IMR-90 (cell line): ENCODE measurements at regions not wholly inside any gene's neighbourhood (a gene's known extent, or its start where the extent isn't known, plus 50 kb on each side); places are given as distances from the start of the nearest gene placed in this dataset.

ENCODE experiments used
- ATAC-seq: fragments of 200-7000 bp; cut with Tn5 transposase; 2 replicates; pipeline ENCODE4 v1.9.1; 2020; ENCODE audit warnings: low read depth, mild to moderate bottlenecking, moderate library complexity
- BruUV-seq: library from RNA; stranded (reverse); fragments of 400-500 nt; replicated peaks from 2 replicates; lab custom pipeline; 2021; lab: Mats Ljungman, UMichigan
- CTCF ChIA-PET: fragments of 300-600 bp; formaldehyde crosslinking; extraction: SDS; loops from one replicate; lab custom pipeline; 2021; ENCODE audit warnings: antibody characterized with exemption; lab: Yijun Ruan, JAX
- POLR2A ChIA-PET: fragments of 300-600 bp; sonication (Branson Sonifier 250); formaldehyde crosslinking; loops from one replicate; lab custom pipeline; 2022; ENCODE audit warnings: antibody characterized with exemption; ENCODE audit not compliant: unreplicated experiment; lab: Charles Lee
- DNase-seq: peaks from one replicate; pipeline ENCODE4 v3.0.0; 2013
- H2AFZ ChIP-seq: replicated peaks from 2 replicates; pipeline ENCODE3; 2013; ENCODE audit warnings: low read length, mild to moderate bottlenecking; ENCODE audit not compliant: poor library complexity
- H2AK5ac ChIP-seq: 2 replicates; pipeline ENCODE4 v1.6.1; 2013; ENCODE audit warnings: low read depth, low read length, inconsistent platforms
- H2AK9ac ChIP-seq: replicated peaks from 2 replicates; pipeline ENCODE3; 2013; ENCODE audit warnings: mild to moderate bottlenecking, low read depth, low read length, moderate library complexity; ENCODE audit not compliant: poor library complexity
- H2BK120ac ChIP-seq: 2 replicates; pipeline ENCODE4 v1.6.1; 2013; ENCODE audit warnings: low read depth, low read length, inconsistent platforms
- H2BK15ac ChIP-seq: 3 replicates; pipeline ENCODE4 v1.6.1; 2013; ENCODE audit warnings: low read depth, low read length, inconsistent platforms
- H2BK20ac ChIP-seq: 2 replicates; pipeline ENCODE4 v1.6.1; 2013; ENCODE audit warnings: low read depth, mild to moderate bottlenecking, inconsistent platforms, low read length, moderate library complexity
- H2BK5ac ChIP-seq: 2 replicates; pipeline ENCODE4 v1.6.1; 2013; ENCODE audit warnings: mild to moderate bottlenecking, low read depth, low read length, inconsistent platforms; ENCODE audit not compliant: poor library complexity, severe bottlenecking
- H3K14ac ChIP-seq: replicated peaks from 2 replicates; pipeline ENCODE4 v1.6.1; 2013; ENCODE audit warnings: low read depth, low read length, inconsistent platforms
- H3K18ac ChIP-seq: 2 replicates; pipeline ENCODE4 v1.6.1; 2013; ENCODE audit warnings: low read depth, low read length, control low read depth
- H3K23ac ChIP-seq: 2 replicates; pipeline ENCODE4 v1.6.1; 2013; ENCODE audit warnings: low read depth, low read length, inconsistent platforms
- H3K27ac ChIP-seq: 2 replicates; pipeline ENCODE4 v1.5.1; 2013; ENCODE audit warnings: mild to moderate bottlenecking, control low read depth, low read length; ENCODE audit not compliant: insufficient read depth
- H3K27me3 ChIP-seq: 2 replicates; pipeline ENCODE4 v1.6.1; 2013; ENCODE audit warnings: low read length; ENCODE audit not compliant: control insufficient read depth, insufficient read depth
- H3K36me3 ChIP-seq: 2 replicates; pipeline ENCODE4 v1.6.1; 2013; ENCODE audit warnings: low read length, mixed read lengths; ENCODE audit not compliant: control insufficient read depth, insufficient read depth
- H3K4ac ChIP-seq: 2 replicates; pipeline ENCODE4 v1.6.1; 2013; ENCODE audit warnings: low read depth, low read length, inconsistent platforms
- H3K4me1 ChIP-seq: 2 replicates; pipeline ENCODE4 v1.6.1; 2013; ENCODE audit warnings: low read length, mixed read lengths; ENCODE audit not compliant: control insufficient read depth, insufficient read depth
- H3K4me2 ChIP-seq: 2 replicates; pipeline ENCODE4 v1.6.1; 2013; ENCODE audit warnings: low read depth, mild to moderate bottlenecking, control low read depth, low read length, moderate library complexity
- H3K4me3 ChIP-seq: 2 replicates; pipeline ENCODE4 v1.5.1; 2013; ENCODE audit warnings: low read depth, mild to moderate bottlenecking, control low read depth, low read length, moderate library complexity; ENCODE audit not compliant: insufficient read depth
- H3K56ac ChIP-seq: 2 replicates; pipeline ENCODE4 v1.6.1; 2013; ENCODE audit warnings: low read length, inconsistent platforms; ENCODE audit not compliant: insufficient read depth; ENCODE audit errors: extremely low read depth
- H3K79me1 ChIP-seq, 2 experiments: 2 replicates each; pipeline ENCODE4 v1.6.1; 2013; ENCODE audit warnings: low read length in 2 of 2, inconsistent platforms in 1 of 2, low read depth in 1 of 2
- H3K9ac ChIP-seq: 2 replicates; pipeline ENCODE4 v1.6.1; 2013; ENCODE audit warnings: low read depth, low read length, control low read depth
- H3K9me1 ChIP-seq: 2 replicates; pipeline ENCODE4 v1.6.1; 2013; ENCODE audit warnings: low read length, inconsistent platforms; ENCODE audit not compliant: insufficient read depth
- H3K9me3 ChIP-seq: 2 replicates; pipeline ENCODE4 v1.6.1; 2013; ENCODE audit warnings: low read length; ENCODE audit not compliant: control insufficient read depth, insufficient read depth
- H4K20me1 ChIP-seq: 2 replicates; pipeline ENCODE4 v1.6.1; 2013; ENCODE audit warnings: low read length, inconsistent platforms; ENCODE audit not compliant: insufficient read depth
- H4K5ac ChIP-seq: 2 replicates; pipeline ENCODE4 v1.6.1; 2013; ENCODE audit warnings: mild to moderate bottlenecking, low read depth, low read length, control low read depth
- H4K8ac ChIP-seq, 2 experiments: 2 replicates each; pipeline ENCODE4 v1.6.1; 2013; ENCODE audit warnings: low read depth in 2 of 2, low read length in 2 of 2, control low read depth in 1 of 2, inconsistent platforms in 1 of 2
- H4K91ac ChIP-seq: 2 replicates; pipeline ENCODE4 v1.6.1; 2013; ENCODE audit warnings: low read depth, low read length, inconsistent platforms; ENCODE audit not compliant: insufficient read depth
- CEBPB ChIP-seq: IDR thresholded peaks from 2 replicates; pipeline ENCODE4 v1.6.1; 2012; ENCODE audit warnings: low read depth, low read length, improper control_type of control experiment
- CHD1 ChIP-seq: IDR thresholded peaks from 2 replicates; pipeline ENCODE4 v1.6.1; 2012; ENCODE audit warnings: low read depth, low read length, improper control_type of control experiment
- ELK1 ChIP-seq: fragments of 150-350 bp; IDR thresholded peaks from 2 replicates; pipeline ENCODE4 v1.6.1; 2016; ENCODE audit warnings: low read depth, mild to moderate bottlenecking, low read length, moderate library complexity, borderline replicate concordance
- FOS ChIP-seq: fragments of 150-350 bp; IDR thresholded peaks from 2 replicates; pipeline ENCODE4 v1.6.1; 2016; ENCODE audit warnings: low read depth, low read length
- MAFK ChIP-seq: IDR thresholded peaks from 2 replicates; pipeline ENCODE4 v1.6.1; 2012; ENCODE audit warnings: low read depth, low read length, improper control_type of control experiment
- MAZ ChIP-seq: IDR thresholded peaks from 2 replicates; pipeline ENCODE4 v1.6.1; 2012; ENCODE audit warnings: low read depth, mild to moderate bottlenecking, low read length, improper control_type of control experiment, moderate library complexity, borderline replicate concordance
- POLR2A ChIP-seq: IDR thresholded peaks from 2 replicates; pipeline ENCODE4 v1.6.1; 2012; ENCODE audit warnings: mild to moderate bottlenecking, low read depth, low read length
- RAD21 ChIP-seq: IDR thresholded peaks from 2 replicates; pipeline ENCODE4 v1.6.1; 2012; ENCODE audit warnings: low read length, improper control_type of control experiment
- RCOR1 ChIP-seq: IDR thresholded peaks from 2 replicates; pipeline ENCODE4 v1.6.1; 2012; ENCODE audit warnings: mild to moderate bottlenecking, low read length, improper control_type of control experiment; ENCODE audit not compliant: insufficient replicate concordance
- SMC3 ChIP-seq: fragments of 150-350 bp; IDR thresholded peaks from 2 replicates; pipeline ENCODE4 v1.6.1; 2016; ENCODE audit warnings: low read depth, mild to moderate bottlenecking, antibody characterized with exemption, low read length, moderate library complexity
- WGBS, 2 experiments: methylation state at CpG; one replicate each; pipeline versions ENCODE4 v1.1.5 to v1.1.7; 2013; ENCODE audit warnings: missing lambda C conversion rate in 2 of 2; ENCODE audit not compliant: insufficient read length in 1 of 2; ENCODE audit errors: extremely low coverage in 2 of 2; 5-methylcytosine and 5-hydroxymethylcytosine counted together
- dilution Hi-C: fragments of 300-500 bp; cut with HindIII; formaldehyde crosslinking; loops from one replicate; pipeline ENCODE4 v1.14.3; 2018; ENCODE audit warnings: low sequenced_read_pairs; ENCODE audit not compliant: unreplicated experiment
- in situ Hi-C: fragments of 300-500 bp; cut with MboI; formaldehyde crosslinking; loops from 3 replicates; pipeline ENCODE4 v1.14.3; 2019; ENCODE audit warnings: low sequenced_read_pairs, inconsistent platforms, mixed read lengths
- intact Hi-C: fragments of 100-400 bp; cut with micrococcal nuclease; formaldehyde crosslinking; loops from 2 replicates; pipeline ENCODE4 v1.10.0; 2022

GRCh38 chr21:36647279-36648093, 51.4 kb upstream of the SIM2 start:
- WGBS, 2 experiments, result 20% methylated on average over 1 of the region's 15 CpGs; no CpG with 5 or more reads in 1 of the 2 experiments
- no TSS peak for BruUV-seq
- DNase-seq, result peak; percentile 48
- H3K36me3 ChIP-seq, result no peaks in the 10 kb centered on the region
- in situ Hi-C loops (no loop called here), intact Hi-C loops (no loop called here), dilution Hi-C loops (no loop called here)
- no peak overlapping the region for H3K18ac ChIP-seq
- H3K27me3 ChIP-seq, result peaks cover 10% of the 10 kb centered on the region
- H4K91ac ChIP-seq, result no peak overlapping the region
- H3K23ac ChIP-seq, result no peak overlapping the region
- H3K79me1 ChIP-seq, result no peaks in the 10 kb centered on the region
- POLR2A ChIA-PET, result no interaction called here
- peak; percentile 67 for ATAC-seq
- H3K56ac ChIP-seq, result no peak overlapping the region
- H3K27ac ChIP-seq, result no peak overlapping the region
- peak overlapping the region; percentile 25; the same call in 1 of the 2 replicates for H3K4me2 ChIP-seq
- H2BK20ac ChIP-seq, result no peak overlapping the region
- H3K9ac ChIP-seq, result no peak overlapping the region
- no peak overlapping the region for H2BK5ac ChIP-seq
- no peak overlapping the region for H2BK15ac ChIP-seq
- no peak overlapping the region for H2AFZ ChIP-seq
- no peak overlapping the region for H3K14ac ChIP-seq
- H2BK120ac ChIP-seq, result peak overlapping the region; percentile 38; the same call in 1 of the 2 replicates
- H4K5ac ChIP-seq, result no peak overlapping the region
- CTCF ChIA-PET, result interaction anchor here (0.6 kb wide), 1 partner anchor 107 kb away, joined by 3 read pairs; no protein-coding TSS in a partner anchor
- no peaks in the 10 kb centered on the region for H4K20me1 ChIP-seq
- H3K9me1 ChIP-seq, result no peaks in the 10 kb centered on the region
- H2AK9ac ChIP-seq, result no peak overlapping the region
- no peaks in the 10 kb centered on the region for H3K9me3 ChIP-seq
- H2AK5ac ChIP-seq, result no peak overlapping the region
- TF ChIP-seq RAD21, result no peak
- TF ChIP-seq ELK1, result no peak
- TF ChIP-seq SMC3, result no peak
- no peak for TF ChIP-seq MAFK
- no peak for TF ChIP-seq FOS
- TF ChIP-seq POLR2A, result no peak
- no peak for TF ChIP-seq CHD1
- no peak for TF ChIP-seq CEBPB
- TF ChIP-seq MAZ, result no peak
- no peak for TF ChIP-seq RCOR1
- H3K4me1 ChIP-seq, result peaks cover 3% of the 10 kb centered on the region; the same call in 1 of the 2 replicates
- H3K4me3 ChIP-seq, result no peak overlapping the region
- H3K4ac ChIP-seq, result no peak overlapping the region; the same call in 1 of the 2 replicates
- peak overlapping the region in 1 of 2 experiments; percentile 24; a peak in 1 of 4 replicates for H4K8ac ChIP-seq
